Hepatocyte (in vitro differentiated cells): ENCODE measurements at regions not wholly inside any gene's neighbourhood (a gene's known extent, or its start where the extent isn't known, plus 50 kb on each side); places are given as distances from the start of the nearest gene placed in this dataset.

ENCODE experiments used
- CTCF ChIP-seq: fragments of 200-600 bp; sonication (generic); IDR thresholded peaks from 2 replicates; pipeline ENCODE4 v1.5.1; 2016; ENCODE audit warnings: antibody characterized with exemption, mild to moderate bottlenecking; ENCODE audit not compliant: poor library complexity
- EZH2 ChIP-seq: fragments of 200-600 bp; sonication (generic); IDR thresholded peaks from 2 replicates; pipeline ENCODE4 v1.6.1; 2016; ENCODE audit warnings: antibody characterized with exemption, mild to moderate bottlenecking, borderline replicate concordance
- EZH2phosphoT487 ChIP-seq: fragments of 200-600 bp; sonication (generic); IDR thresholded peaks from one replicate; pipeline ENCODE4 v1.6.1; 2018; ENCODE audit warnings: antibody characterized with exemption, mild to moderate bottlenecking, low read depth, moderate library complexity; ENCODE audit not compliant: unreplicated experiment, severe bottlenecking

GRCh38 chr22:22182218-22182989 is 62.2 kb upstream of the VPREB1 start:
- no peak for TF ChIP-seq CTCF
- no peak for TF ChIP-seq EZH2
- TF ChIP-seq EZH2phosphoT487: no peak
